GM12878 (cell line): ENCODE measurements at regions not wholly inside any gene's neighbourhood (a gene's known extent, or its start where the extent isn't known, plus 50 kb on each side); places are given as distances from the start of the nearest gene placed in this dataset.

ENCODE experiments used
- ATAC-seq: fragments of 200-7000 bp; cut with Tn5 transposase; 3 replicates; pipeline ENCODE4 v1.9.1; 2020; ENCODE audit warnings: mild to moderate bottlenecking, moderate library complexity
- BruUV-seq: library from RNA; stranded (reverse); fragments of 400-500 nt; replicated peaks from 2 replicates; lab custom pipeline; 2021; lab: Mats Ljungman, UMichigan
- CTCF ChIA-PET: fragments of 300-600 bp; sonication (Branson Sonifier 250); formaldehyde crosslinking; extraction: SDS; loops from one replicate; lab custom pipeline; 2021; ENCODE audit warnings: inconsistent platforms; lab: Yijun Ruan, JAX
- POLR2A ChIA-PET: fragments of 350-600 bp; formaldehyde crosslinking; extraction: SDS; loops from one replicate; lab custom pipeline; 2021; ENCODE audit warnings: inconsistent platforms; lab: Charles Lee
- RAD21 ChIA-PET: fragments of 300-600 bp; sonication (Branson Sonifier 250); formaldehyde crosslinking; loops from one replicate; lab custom pipeline; 2023; ENCODE audit warnings: antibody characterized with exemption; ENCODE audit not compliant: unreplicated experiment; lab: Charles Lee
- SMC1A ChIA-PET: fragments of 300-600 bp; sonication (Branson Sonifier 250); formaldehyde crosslinking; loops from one replicate; lab custom pipeline; 2023; ENCODE audit not compliant: unreplicated experiment, uncharacterized antibody; lab: Charles Lee
- DNase-seq: peaks from one replicate; pipeline ENCODE4 v3.0.0-alpha.2; 2011; ENCODE audit warnings: low read depth, low spot score
- FAIRE-seq: peaks from 3 replicates; lab custom pipeline; 2011; peaks lifted over from hg19 to GRCh38; lab: Jason Lieb, UNC
- H2AFZ ChIP-seq: 2 replicates; pipeline ENCODE4 v1.6.0; 2011; ENCODE audit warnings: low read depth, low read length, control low read depth; ENCODE audit not compliant: control insufficient read depth
- H3K27ac ChIP-seq: 2 replicates; pipeline ENCODE4 v1.5.1; 2011; ENCODE audit warnings: control low read depth; ENCODE audit not compliant: control insufficient read depth, insufficient read depth
- H3K27me3 ChIP-seq, 2 experiments: replicated peaks in 1 of 2; 2 replicates each; pipeline versions ENCODE4 v1.6.0 to v1.6.1; 2011; ENCODE audit warnings: low read length in 1 of 2; ENCODE audit not compliant: control insufficient read depth in 2 of 2, insufficient read depth in 2 of 2
- H3K36me3 ChIP-seq, 2 experiments: 2 replicates each; pipeline ENCODE4 v1.5.1; 2011; ENCODE audit warnings: low read length in 1 of 2; ENCODE audit not compliant: control insufficient read depth in 2 of 2, insufficient read depth in 2 of 2
- H3K4me1 ChIP-seq: 2 replicates; pipeline ENCODE4 v1.6.1; 2011; ENCODE audit warnings: mild to moderate bottlenecking, low read length, moderate library complexity, mixed read lengths; ENCODE audit not compliant: control insufficient read depth, insufficient read depth
- H3K4me2 ChIP-seq: 2 replicates; pipeline ENCODE4 v1.6.0; 2011; ENCODE audit warnings: control low read depth; ENCODE audit not compliant: control insufficient read depth, insufficient read depth
- H3K4me3 ChIP-seq: fragments of 200-600 bp; sonication (generic); 2 replicates; pipeline ENCODE4 v1.5.1; 2016
- H3K79me2 ChIP-seq: 2 replicates; pipeline ENCODE4 v1.6.0; 2011; ENCODE audit warnings: low read length; ENCODE audit not compliant: control insufficient read depth, insufficient read depth
- H3K9ac ChIP-seq: 2 replicates; pipeline ENCODE4 v1.8.0; 2011; ENCODE audit warnings: low read length, control low read depth, mixed read lengths; ENCODE audit not compliant: control insufficient read depth, insufficient read depth
- H3K9me3 ChIP-seq: replicated peaks from 3 replicates; pipeline ENCODE4 v1.5.1; 2011; ENCODE audit warnings: mild to moderate bottlenecking, low read length; ENCODE audit not compliant: control insufficient read depth, insufficient read depth
- H4K20me1 ChIP-seq: 2 replicates; pipeline ENCODE4 v1.6.0; 2011; ENCODE audit not compliant: control insufficient read depth, insufficient read depth
- BACH1 ChIP-seq: fragments of 450-650 bp; IDR thresholded peaks from 2 replicates; pipeline ENCODE4 v1.6.1; 2017; ENCODE audit warnings: mild to moderate bottlenecking, borderline replicate concordance
- BHLHE40 ChIP-seq, 2 experiments: fragments of 450-650 bp in 1 of 2; IDR thresholded peaks; 2 replicates each; pipeline ENCODE4 v1.6.1; 2011 to 2017; ENCODE audit warnings: low read depth in 2 of 2, borderline replicate concordance in 1 of 2, improper control_type of control experiment in 1 of 2, low read length in 1 of 2, mild to moderate bottlenecking in 1 of 2
- CBFB ChIP-seq: IDR thresholded peaks from 2 replicates; pipeline ENCODE4 v1.6.1; 2016; ENCODE audit warnings: antibody characterized with exemption, low read depth
- CHD2 ChIP-seq: IDR thresholded peaks from 2 replicates; pipeline ENCODE4 v1.6.1; 2011; ENCODE audit warnings: low read depth, low read length, improper control_type of control experiment, borderline replicate concordance
- IKZF2 ChIP-seq, 2 experiments: fragments of 450-650 bp; IDR thresholded peaks; 2 replicates each; pipeline ENCODE4 v1.6.1; 2017; ENCODE audit warnings: mild to moderate bottlenecking in 2 of 2, moderate library complexity in 2 of 2
- MXI1 ChIP-seq: fragments of 150-350 bp; IDR thresholded peaks from 2 replicates; pipeline ENCODE4 v1.6.1; 2011; ENCODE audit warnings: low read depth, mild to moderate bottlenecking, inconsistent platforms, low read length, improper control_type of control experiment
- NFIC ChIP-seq: IDR thresholded peaks from 2 replicates; pipeline ENCODE4 v1.6.1; 2012; ENCODE audit warnings: low read depth, mild to moderate bottlenecking, inconsistent platforms, low read length, moderate library complexity
- PML ChIP-seq: IDR thresholded peaks from 2 replicates; pipeline ENCODE4 v1.6.1; 2012; ENCODE audit warnings: low read length, inconsistent platforms
- RUNX3 ChIP-seq: IDR thresholded peaks from 2 replicates; pipeline ENCODE4 v1.6.1; 2012; ENCODE audit warnings: low read length, inconsistent platforms
- TAF1 ChIP-seq: IDR thresholded peaks from 2 replicates; pipeline ENCODE4 v1.6.1; 2011; ENCODE audit warnings: mild to moderate bottlenecking, low read depth, low read length, borderline replicate concordance
- WGBS: methylation state at CpG from one replicate; pipeline ENCODE4 v1.1.6; 2016; ENCODE audit warnings: low lambda C conversion rate; ENCODE audit not compliant: insufficient replicate concordance, insufficient coverage; ENCODE audit errors: missing lambda C conversion rate; 5-methylcytosine and 5-hydroxymethylcytosine counted together
- in situ Hi-C: fragments of 300-500 bp; cut with MboI; formaldehyde crosslinking; loops from 9 replicates; pipeline ENCODE4 v1.14.3; 2018; ENCODE audit warnings: mixed read lengths
- intact Hi-C: fragments of 100-400 bp; cut with micrococcal nuclease; formaldehyde crosslinking; loops from one replicate; pipeline ENCODE4 v1.14.2; 2022; ENCODE audit not compliant: unreplicated experiment
- TF ChIP-seq, protein P1 (sequence below): IDR thresholded peaks from 2 replicates; pipeline ENCODE4 v1.6.1; 2012; ENCODE audit warnings: mild to moderate bottlenecking, low read depth, low read length

DNA sequence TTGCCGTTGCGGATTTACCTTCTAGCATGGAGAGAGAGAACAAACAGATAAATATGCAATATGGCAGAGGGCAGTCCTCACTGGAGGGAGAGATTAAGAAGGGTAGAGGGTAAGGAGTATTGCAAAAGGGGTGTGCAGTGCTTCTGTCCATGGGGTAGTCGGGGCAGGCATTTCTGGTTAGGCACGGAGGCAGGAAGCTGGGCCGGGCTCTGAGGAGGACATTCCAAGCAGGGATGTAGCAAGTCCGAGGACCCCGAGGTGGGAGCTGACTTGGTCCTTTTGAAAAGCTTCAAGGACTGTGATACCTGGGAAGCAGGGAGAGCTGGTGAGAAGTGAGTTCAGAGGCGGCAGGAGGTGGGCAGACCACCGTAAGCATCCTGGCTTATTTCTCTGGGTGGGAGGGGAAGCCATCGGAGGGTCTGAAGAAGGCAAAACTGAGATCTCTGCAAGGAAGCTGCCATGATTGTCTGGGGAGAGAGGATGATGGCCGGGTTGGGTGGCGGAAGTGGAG is 214.9 kb downstream of the FGF9 start:
- RAD21 ChIA-PET: no interaction called here
- FAIRE-seq (no peak), ATAC-seq (no peak), DNase-seq (no peak)
- H3K9me3 ChIP-seq: no peaks in the 10 kb centered on the region; the same call in 2 of the 3 replicates
- SMC1A ChIA-PET: no interaction called here
- H3K9ac ChIP-seq: no peak overlapping the region
- CTCF ChIA-PET: interaction anchor here (1.3 kb wide), 1 partner anchor 25 kb away, joined by 3 read pairs; no protein-coding TSS in a partner anchor
- 40% methylated on average over 12 of the region's 12 CpGs for WGBS
- POLR2A ChIA-PET: no interaction called here
- TF ChIP-seq BHLHE40 (IDR thresholded peaks at IDR 0.05; ENCODE audit: borderline replicate concordance in 1 of 2, low read depth in 2 of 2, low read length in 1 of 2): no peak
- TF ChIP-seq BACH1: no peak
- TF ChIP-seq, protein P1, sequence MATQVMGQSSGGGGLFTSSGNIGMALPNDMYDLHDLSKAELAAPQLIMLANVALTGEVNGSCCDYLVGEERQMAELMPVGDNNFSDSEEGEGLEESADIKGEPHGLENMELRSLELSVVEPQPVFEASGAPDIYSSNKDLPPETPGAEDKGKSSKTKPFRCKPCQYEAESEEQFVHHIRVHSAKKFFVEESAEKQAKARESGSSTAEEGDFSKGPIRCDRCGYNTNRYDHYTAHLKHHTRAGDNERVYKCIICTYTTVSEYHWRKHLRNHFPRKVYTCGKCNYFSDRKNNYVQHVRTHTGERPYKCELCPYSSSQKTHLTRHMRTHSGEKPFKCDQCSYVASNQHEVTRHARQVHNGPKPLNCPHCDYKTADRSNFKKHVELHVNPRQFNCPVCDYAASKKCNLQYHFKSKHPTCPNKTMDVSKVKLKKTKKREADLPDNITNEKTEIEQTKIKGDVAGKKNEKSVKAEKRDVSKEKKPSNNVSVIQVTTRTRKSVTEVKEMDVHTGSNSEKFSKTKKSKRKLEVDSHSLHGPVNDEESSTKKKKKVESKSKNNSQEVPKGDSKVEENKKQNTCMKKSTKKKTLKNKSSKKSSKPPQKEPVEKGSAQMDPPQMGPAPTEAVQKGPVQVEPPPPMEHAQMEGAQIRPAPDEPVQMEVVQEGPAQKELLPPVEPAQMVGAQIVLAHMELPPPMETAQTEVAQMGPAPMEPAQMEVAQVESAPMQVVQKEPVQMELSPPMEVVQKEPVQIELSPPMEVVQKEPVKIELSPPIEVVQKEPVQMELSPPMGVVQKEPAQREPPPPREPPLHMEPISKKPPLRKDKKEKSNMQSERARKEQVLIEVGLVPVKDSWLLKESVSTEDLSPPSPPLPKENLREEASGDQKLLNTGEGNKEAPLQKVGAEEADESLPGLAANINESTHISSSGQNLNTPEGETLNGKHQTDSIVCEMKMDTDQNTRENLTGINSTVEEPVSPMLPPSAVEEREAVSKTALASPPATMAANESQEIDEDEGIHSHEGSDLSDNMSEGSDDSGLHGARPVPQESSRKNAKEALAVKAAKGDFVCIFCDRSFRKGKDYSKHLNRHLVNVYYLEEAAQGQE: no peak
- TF ChIP-seq IKZF2 (IDR thresholded peaks at IDR 0.05): no peak
- TF ChIP-seq CBFB: no peak
- TF ChIP-seq TAF1: no peak
- TF ChIP-seq CHD2: no peak
- no peak for TF ChIP-seq MXI1
- no peak for TF ChIP-seq PML
- no peak for TF ChIP-seq RUNX3
- no peak for TF ChIP-seq NFIC
- in situ Hi-C loops (no loop called here), intact Hi-C loops (no loop called here)
- H3K27ac ChIP-seq: no peak overlapping the region
- no peak overlapping the region for H2AFZ ChIP-seq
- H3K4me2 ChIP-seq: no peak overlapping the region
- H3K4me1 ChIP-seq: no peaks in the 10 kb centered on the region
- no peak overlapping the region for H3K4me3 ChIP-seq
- no peaks in the 10 kb centered on the region for H4K20me1 ChIP-seq
- H3K79me2 ChIP-seq: no peaks in the 10 kb centered on the region
- no TSS peak for BruUV-seq
- H3K27me3 ChIP-seq: no peaks in the 10 kb centered on the region
- H3K36me3 ChIP-seq: no peaks in the 10 kb centered on the region
